WTC11 (cell line): ENCODE measurements at regions not wholly inside any gene's neighbourhood (a gene's known extent, or its start where the extent isn't known, plus 50 kb on each side); places are given as distances from the start of the nearest gene placed in this dataset.

ENCODE experiments used
- ATAC-seq: fragments of 200-7000 bp; cut with Tn5 transposase; 2 replicates; pipeline ENCODE4 v1.10.0; 2021; ENCODE audit warnings: mild to moderate bottlenecking, moderate library complexity
- CTCF ChIA-PET: fragments of 300-600 bp; sonication (Branson Sonifier 250); formaldehyde crosslinking; loops from one replicate; lab custom pipeline; 2021; ENCODE audit warnings: antibody characterized with exemption; lab: Charles Lee
- POLR2A ChIA-PET: fragments of 350-600 bp; sonication (Branson Sonifier 250); formaldehyde crosslinking; loops from one replicate; lab custom pipeline; 2021; ENCODE audit warnings: antibody characterized with exemption; lab: Charles Lee
- DNase-seq: peaks from one replicate; pipeline ENCODE4 v3.0.0; 2021; ENCODE audit warnings: low spot score
- H3K27ac Mint-ChIP-seq: 2 replicates; pipeline ENCODE4 v1.8.0; 2021; ENCODE audit warnings: mixed read lengths
- H3K27me3 Mint-ChIP-seq: 2 replicates; pipeline ENCODE4 v1.8.0; 2021; ENCODE audit warnings: low read depth, mild to moderate bottlenecking, moderate library complexity, mixed read lengths
- H3K36me3 Mint-ChIP-seq: 2 replicates; pipeline ENCODE4 v1.8.0; 2021; ENCODE audit warnings: mixed read lengths
- H3K4me1 Mint-ChIP-seq: 2 replicates; pipeline ENCODE4 v1.8.0; 2022; ENCODE audit warnings: mixed read lengths
- H3K4me3 Mint-ChIP-seq: 2 replicates; pipeline ENCODE4 v1.8.0; 2021; ENCODE audit warnings: mild to moderate bottlenecking, moderate library complexity, mixed read lengths
- H3K9me3 Mint-ChIP-seq: 2 replicates; pipeline ENCODE4 v1.8.0; 2021; ENCODE audit warnings: mixed read lengths
- ATF2 ChIP-seq: sonication (generic); formaldehyde crosslinking; IDR thresholded peaks from 2 replicates; pipeline ENCODE4 v1.8.1; 2022; ENCODE audit warnings: low read depth, missing genetic modification reagents, borderline replicate concordance
- CTCF ChIP-seq: fragments of 200-600 bp; IDR thresholded peaks from 2 replicates; pipeline ENCODE4 v1.8.0; 2022; ENCODE audit warnings: antibody characterized with exemption
- EMX1 ChIP-seq: fragments of 250-450 bp; sonication (Bioruptor Pico); IDR thresholded peaks from 2 replicates; pipeline ENCODE4 v1.8.0; 2021; ENCODE audit warnings: mild to moderate bottlenecking
- ESRRA ChIP-seq: sonication (generic); formaldehyde crosslinking; IDR thresholded peaks from 2 replicates; pipeline ENCODE4 v1.8.1; 2022; ENCODE audit warnings: mild to moderate bottlenecking, missing genetic modification reagents, borderline replicate concordance
- IRF1 ChIP-seq: sonication (generic); formaldehyde crosslinking; IDR thresholded peaks from 2 replicates; pipeline ENCODE4 v1.8.0; 2023; ENCODE audit warnings: missing genetic modification reagents
- MYBL2 ChIP-seq: sonication (generic); formaldehyde crosslinking; IDR thresholded peaks from 2 replicates; pipeline ENCODE4 v1.8.1; 2023; ENCODE audit warnings: mild to moderate bottlenecking, moderate library complexity, missing genetic modification reagents
- PRDM15 ChIP-seq: sonication (generic); formaldehyde crosslinking; IDR thresholded peaks from 2 replicates; pipeline ENCODE4 v1.8.0; 2022; ENCODE audit warnings: missing genetic modification reagents
- SP1 ChIP-seq: sonication (generic); formaldehyde crosslinking; conservative IDR thresholded peaks from 2 replicates; pipeline ENCODE4 v1.8.1; 2022; ENCODE audit warnings: missing genetic modification reagents
- TEAD1 ChIP-seq: sonication (generic); formaldehyde crosslinking; IDR thresholded peaks from 2 replicates; pipeline ENCODE4 v1.8.0; 2022; ENCODE audit warnings: mild to moderate bottlenecking, missing genetic modification reagents
- USF2 ChIP-seq: sonication (generic); formaldehyde crosslinking; IDR thresholded peaks from 2 replicates; pipeline ENCODE4 v1.8.1; 2023; ENCODE audit warnings: mild to moderate bottlenecking, missing genetic modification reagents, moderate library complexity
- ZBTB21 ChIP-seq: sonication (generic); formaldehyde crosslinking; IDR thresholded peaks from 2 replicates; pipeline ENCODE4 v1.8.1; 2023; ENCODE audit warnings: mild to moderate bottlenecking, missing genetic modification reagents, borderline replicate concordance
- ZNF138 ChIP-seq: sonication (generic); formaldehyde crosslinking; conservative IDR thresholded peaks from 2 replicates; pipeline ENCODE4 v1.8.1; 2022; ENCODE audit warnings: mild to moderate bottlenecking, moderate library complexity, missing genetic modification reagents
- ZNF416 ChIP-seq: fragments of 250-450 bp; sonication (Bioruptor Pico); IDR thresholded peaks from 2 replicates; pipeline ENCODE4 v1.9.0; 2021; ENCODE audit warnings: mild to moderate bottlenecking, inconsistent platforms
- ZNF512 ChIP-seq: sonication (generic); formaldehyde crosslinking; IDR thresholded peaks from 2 replicates; pipeline ENCODE4 v1.8.1; 2022; ENCODE audit warnings: missing genetic modification reagents, borderline replicate concordance
- ZNF671 ChIP-seq: fragments of 250-450 bp; sonication (Bioruptor Pico); IDR thresholded peaks from 2 replicates; pipeline ENCODE4 v1.8.0; 2021; ENCODE audit warnings: mild to moderate bottlenecking
- ZSCAN18 ChIP-seq: fragments of 250-450 bp; sonication (Bioruptor Pico); IDR thresholded peaks from 2 replicates; pipeline ENCODE4 v2.1.2; 2022; ENCODE audit warnings: mild to moderate bottlenecking, moderate library complexity

- H3K36me3 Mint-ChIP-seq: no peaks in the 10 kb centered on the region
- ATAC-seq: no peak
- H3K4me3 Mint-ChIP-seq: no peak overlapping the region
- H3K27ac Mint-ChIP-seq: no peak overlapping the region
- peaks cover 8% of the 10 kb centered on the region; the same call in 1 of the 2 replicates for H3K27me3 Mint-ChIP-seq
- CTCF ChIA-PET: interaction anchor here (0.6 to 5.1 kb wide), 4 partner anchors 9 to 114 kb away, joined by 3 to 74 read pairs (median 8); no protein-coding TSS in a partner anchor
- TF ChIP-seq ATF2 (CRISPR knock-in tag): no peak
- no peak for TF ChIP-seq PRDM15 (CRISPR knock-in tag)
- TF ChIP-seq MYBL2 (CRISPR knock-in tag): no peak
- TF ChIP-seq TEAD1 (CRISPR knock-in tag): no peak
- TF ChIP-seq USF2 (CRISPR knock-in tag): no peak
- no peak for TF ChIP-seq ZNF512
- TF ChIP-seq, all 79 proteins: peak for 0
- peaks cover 18% of the 10 kb centered on the region for H3K4me1 Mint-ChIP-seq
- no peak for DNase-seq
- POLR2A ChIA-PET: no interaction called here
- H3K9me3 Mint-ChIP-seq: no peaks in the 10 kb centered on the region
Observed at GRCh38 chr15:79204886-79205675, 77.4 kb upstream of the ANKRD34C start.

- H3K4me3 Mint-ChIP-seq: no peak overlapping the region
- ATAC-seq: no peak
- no peaks in the 10 kb centered on the region for H3K36me3 Mint-ChIP-seq
- peaks cover 10% of the 10 kb centered on the region for H3K27me3 Mint-ChIP-seq
- POLR2A ChIA-PET: no interaction called here
- no peaks in the 10 kb centered on the region for H3K9me3 Mint-ChIP-seq
- no peak for DNase-seq
- no peak for TF ChIP-seq SP1 (CRISPR knock-in tag)
- no peak for TF ChIP-seq ESRRA (CRISPR knock-in tag)
- TF ChIP-seq ZBTB21 (CRISPR knock-in tag): no peak
- TF ChIP-seq IRF1 (CRISPR knock-in tag): no peak
- CTCF ChIA-PET: interaction anchor here (0.6 to 8.3 kb wide), 6 partner anchors 10 to 550 kb away, joined by 3 to 74 read pairs (median 8); no protein-coding TSS in a partner anchor
- H3K27ac Mint-ChIP-seq: no peak overlapping the region
- peaks cover 27% of the 10 kb centered on the region for H3K4me1 Mint-ChIP-seq
Observed at GRCh38 chr15:79198461-79198860, 84.1 kb upstream of the ANKRD34C start.

- no peaks in the 10 kb centered on the region for H3K9me3 Mint-ChIP-seq
- H3K36me3 Mint-ChIP-seq: no peaks in the 10 kb centered on the region
- H3K27me3 Mint-ChIP-seq: peaks cover 7% of the 10 kb centered on the region
- no peak overlapping the region for H3K27ac Mint-ChIP-seq
- ChIA-PET POLR2A (no interaction called here), CTCF (interaction anchor here (0.7 to 8.3 kb wide), 7 partner anchors 11 to 190 kb away, joined by 3 to 74 read pairs (median 5); no protein-coding TSS in a partner anchor)
- ATAC-seq: peak; percentile 84
- DNase-seq: no peak
- no peak overlapping the region for H3K4me3 Mint-ChIP-seq
- peaks cover 27% of the 10 kb centered on the region for H3K4me1 Mint-ChIP-seq
- TF ChIP-seq EMX1 (CRISPR knock-in tag): no peak
- no peak for TF ChIP-seq ZNF512
- no peak for TF ChIP-seq ZSCAN18 (CRISPR knock-in tag)
- TF ChIP-seq ESRRA (CRISPR knock-in tag): no peak
- no peak for TF ChIP-seq CTCF
- TF ChIP-seq ZNF416: no peak
- no peak for TF ChIP-seq ZNF138 (CRISPR knock-in tag)
- no peak for TF ChIP-seq ZNF671
Observed at GRCh38 chr15:79197285-79197684, 85.2 kb upstream of the ANKRD34C start.
